ENCODE measurements at regions not wholly inside any gene's neighbourhood (a gene's known extent, or its start where the extent isn't known, plus 50 kb on each side); places are given as distances from the start of the nearest gene placed in this dataset.

DNA sequence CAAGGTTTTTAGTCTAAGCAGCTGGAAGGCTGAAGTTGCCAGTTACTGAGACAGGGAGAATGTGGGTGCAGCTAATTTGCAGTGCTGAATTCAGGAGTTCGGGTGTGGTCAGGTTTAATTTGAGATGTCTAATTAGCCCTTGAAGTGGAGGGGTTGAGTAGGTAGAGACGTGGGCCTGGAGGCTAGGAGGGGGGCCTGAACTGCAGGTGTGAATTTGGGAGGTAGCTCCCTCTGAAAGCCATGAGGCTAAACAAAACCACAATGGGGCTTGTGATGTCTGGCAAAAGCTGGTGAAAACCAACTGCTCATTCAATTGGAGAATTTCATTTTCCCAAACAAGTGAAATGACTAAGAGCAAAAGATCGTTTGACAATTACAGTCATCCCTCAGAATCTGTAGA, 246.0 kb upstream of the NFE2L3 start:
- Histone ChIP-seq H4K20me1 (ENCODE audit: control insufficient read depth, extremely low read depth, insufficient read depth, low read length) (no peaks in the 10 kb centered on the region), H3K9me3 (ENCODE audit: control insufficient read depth, insufficient read depth, low read depth, low read length) (no peaks in the 10 kb centered on the region), H2AFZ (ENCODE audit: low read length) (no peak overlapping the region), H3K9ac (ENCODE audit: insufficient read depth, low read length) (no peak overlapping the region), H3K4me1 (ENCODE audit: control insufficient read depth, extremely low read depth, insufficient read depth, low read length) (no peaks in the 10 kb centered on the region), H3K36me3 (ENCODE audit: control insufficient read depth, insufficient read depth, low read length) (no peaks in the 10 kb centered on the region), H3K79me2 (ENCODE audit: control insufficient read depth, insufficient read depth, low read length) (no peaks in the 10 kb centered on the region), H3K27ac (ENCODE audit: insufficient read depth, low read length) (no peak overlapping the region), H3K4me2 (ENCODE audit: extremely low read depth, insufficient read depth, low read length) (no peak overlapping the region), H3K27me3 (ENCODE audit: control insufficient read depth, insufficient read depth, low read length) (no peaks in the 10 kb centered on the region), H3K4me3 (replicated peaks in 1 of 4; ENCODE audit: control extremely low read depth in 1 of 4, insufficient read depth in 1 of 4, low read depth in 3 of 4, low read length in 4 of 4) (no peak overlapping the region)
- TF ChIP-seq EZH2 (IDR thresholded peaks at IDR 0.05; ENCODE audit: low read length, missing control alignments) = no peak
- TF ChIP-seq, protein P1, sequence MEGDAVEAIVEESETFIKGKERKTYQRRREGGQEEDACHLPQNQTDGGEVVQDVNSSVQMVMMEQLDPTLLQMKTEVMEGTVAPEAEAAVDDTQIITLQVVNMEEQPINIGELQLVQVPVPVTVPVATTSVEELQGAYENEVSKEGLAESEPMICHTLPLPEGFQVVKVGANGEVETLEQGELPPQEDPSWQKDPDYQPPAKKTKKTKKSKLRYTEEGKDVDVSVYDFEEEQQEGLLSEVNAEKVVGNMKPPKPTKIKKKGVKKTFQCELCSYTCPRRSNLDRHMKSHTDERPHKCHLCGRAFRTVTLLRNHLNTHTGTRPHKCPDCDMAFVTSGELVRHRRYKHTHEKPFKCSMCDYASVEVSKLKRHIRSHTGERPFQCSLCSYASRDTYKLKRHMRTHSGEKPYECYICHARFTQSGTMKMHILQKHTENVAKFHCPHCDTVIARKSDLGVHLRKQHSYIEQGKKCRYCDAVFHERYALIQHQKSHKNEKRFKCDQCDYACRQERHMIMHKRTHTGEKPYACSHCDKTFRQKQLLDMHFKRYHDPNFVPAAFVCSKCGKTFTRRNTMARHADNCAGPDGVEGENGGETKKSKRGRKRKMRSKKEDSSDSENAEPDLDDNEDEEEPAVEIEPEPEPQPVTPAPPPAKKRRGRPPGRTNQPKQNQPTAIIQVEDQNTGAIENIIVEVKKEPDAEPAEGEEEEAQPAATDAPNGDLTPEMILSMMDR (conservative IDR thresholded peaks at IDR 0.05 in 1 of 2, IDR thresholded peaks at IDR 0.05 in 1 of 2; ENCODE audit: low read depth in 1 of 2, low read length in 2 of 2) = no peak
- no peak for DNase-seq (ENCODE audit: low read depth in 2 of 2)

DNA sequence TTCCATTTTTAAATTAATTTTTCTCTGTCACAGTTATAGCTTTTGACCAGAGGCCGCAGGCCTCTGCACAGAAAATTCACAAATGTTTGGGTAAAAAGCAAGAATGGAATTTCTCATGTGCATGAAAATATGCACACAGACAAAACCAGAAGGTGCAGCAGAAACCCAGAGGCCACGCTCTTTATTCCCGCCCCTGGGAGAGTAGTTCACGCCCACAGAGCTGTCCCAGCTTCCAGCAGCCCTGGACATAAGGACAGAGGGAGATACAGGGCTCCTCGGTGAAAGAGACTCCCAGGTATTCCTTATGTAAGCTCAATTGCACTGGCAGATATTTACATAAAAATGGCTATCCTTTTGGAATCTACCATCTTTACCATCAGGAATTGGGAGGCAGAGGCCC, 245.2 kb upstream of the NFE2L3 start:
- Histone ChIP-seq H3K4me3 (replicated peaks in 1 of 4; ENCODE audit: control extremely low read depth in 1 of 4, insufficient read depth in 1 of 4, low read depth in 3 of 4, low read length in 4 of 4) (no peak overlapping the region), H2AFZ (ENCODE audit: low read length) (no peak overlapping the region), H4K20me1 (ENCODE audit: control insufficient read depth, extremely low read depth, insufficient read depth, low read length) (no peaks in the 10 kb centered on the region), H3K9me3 (ENCODE audit: control insufficient read depth, insufficient read depth, low read depth, low read length) (no peaks in the 10 kb centered on the region), H3K36me3 (ENCODE audit: control insufficient read depth, insufficient read depth, low read length) (no peaks in the 10 kb centered on the region), H3K27me3 (ENCODE audit: control insufficient read depth, insufficient read depth, low read length) (no peaks in the 10 kb centered on the region), H3K27ac (ENCODE audit: insufficient read depth, low read length) (no peak overlapping the region), H3K4me1 (ENCODE audit: control insufficient read depth, extremely low read depth, insufficient read depth, low read length) (no peaks in the 10 kb centered on the region), H3K9ac (ENCODE audit: insufficient read depth, low read length) (no peak overlapping the region), H3K79me2 (ENCODE audit: control insufficient read depth, insufficient read depth, low read length) (no peaks in the 10 kb centered on the region), H3K4me2 (ENCODE audit: extremely low read depth, insufficient read depth, low read length) (no peak overlapping the region)
- no peak for DNase-seq (ENCODE audit: low read depth in 2 of 2)
- TF ChIP-seq, protein P1 (conservative IDR thresholded peaks at IDR 0.05 in 1 of 2, IDR thresholded peaks at IDR 0.05 in 1 of 2; ENCODE audit: low read depth in 1 of 2, low read length in 2 of 2) = no peak
- no peak for TF ChIP-seq EZH2 (IDR thresholded peaks at IDR 0.05; ENCODE audit: low read length, missing control alignments)

DNA sequence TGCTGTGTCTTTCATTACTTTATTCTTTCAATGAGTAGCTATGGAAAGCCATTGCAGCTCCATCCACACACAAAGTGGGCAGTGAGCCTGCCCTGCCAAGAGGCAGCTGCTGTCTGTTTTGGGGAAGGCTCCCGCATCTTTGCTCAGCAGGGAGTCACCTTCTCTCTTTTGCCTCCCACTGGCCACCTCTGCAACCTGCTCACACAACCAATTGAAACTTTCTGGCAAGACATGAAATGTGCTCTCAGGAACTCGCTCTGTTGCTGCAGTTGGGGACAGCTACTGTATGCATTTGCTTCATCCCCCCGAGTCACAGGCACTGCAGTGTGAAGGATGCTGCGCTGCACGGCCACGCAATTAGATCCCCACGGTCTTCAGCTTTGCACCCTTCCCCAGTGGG, 244.8 kb upstream of the NFE2L3 start:
- DNase-seq (ENCODE audit: low read depth in 2 of 2) = no peak
- Histone ChIP-seq H3K9me3 (ENCODE audit: control insufficient read depth, insufficient read depth, low read depth, low read length) (no peaks in the 10 kb centered on the region), H3K36me3 (ENCODE audit: control insufficient read depth, insufficient read depth, low read length) (no peaks in the 10 kb centered on the region), H3K27me3 (ENCODE audit: control insufficient read depth, insufficient read depth, low read length) (no peaks in the 10 kb centered on the region), H3K79me2 (ENCODE audit: control insufficient read depth, insufficient read depth, low read length) (no peaks in the 10 kb centered on the region), H3K4me3 (replicated peaks in 1 of 4; ENCODE audit: control extremely low read depth in 1 of 4, insufficient read depth in 1 of 4, low read depth in 3 of 4, low read length in 4 of 4) (no peak overlapping the region), H3K4me1 (ENCODE audit: control insufficient read depth, extremely low read depth, insufficient read depth, low read length) (no peaks in the 10 kb centered on the region), H3K4me2 (ENCODE audit: extremely low read depth, insufficient read depth, low read length) (no peak overlapping the region), H4K20me1 (ENCODE audit: control insufficient read depth, extremely low read depth, insufficient read depth, low read length) (no peaks in the 10 kb centered on the region), H2AFZ (ENCODE audit: low read length) (no peak overlapping the region), H3K9ac (ENCODE audit: insufficient read depth, low read length) (no peak overlapping the region), H3K27ac (ENCODE audit: insufficient read depth, low read length) (no peak overlapping the region)
- TF ChIP-seq, protein P1 (conservative IDR thresholded peaks at IDR 0.05 in 1 of 2, IDR thresholded peaks at IDR 0.05 in 1 of 2; ENCODE audit: low read depth in 1 of 2, low read length in 2 of 2) = no peak
- TF ChIP-seq EZH2 (IDR thresholded peaks at IDR 0.05; ENCODE audit: low read length, missing control alignments) = no peak
